ENCODE measurements at regions not wholly inside any gene's neighbourhood (a gene's known extent, or its start where the extent isn't known, plus 50 kb on each side); places are given as distances from the start of the nearest gene placed in this dataset.

DNA sequence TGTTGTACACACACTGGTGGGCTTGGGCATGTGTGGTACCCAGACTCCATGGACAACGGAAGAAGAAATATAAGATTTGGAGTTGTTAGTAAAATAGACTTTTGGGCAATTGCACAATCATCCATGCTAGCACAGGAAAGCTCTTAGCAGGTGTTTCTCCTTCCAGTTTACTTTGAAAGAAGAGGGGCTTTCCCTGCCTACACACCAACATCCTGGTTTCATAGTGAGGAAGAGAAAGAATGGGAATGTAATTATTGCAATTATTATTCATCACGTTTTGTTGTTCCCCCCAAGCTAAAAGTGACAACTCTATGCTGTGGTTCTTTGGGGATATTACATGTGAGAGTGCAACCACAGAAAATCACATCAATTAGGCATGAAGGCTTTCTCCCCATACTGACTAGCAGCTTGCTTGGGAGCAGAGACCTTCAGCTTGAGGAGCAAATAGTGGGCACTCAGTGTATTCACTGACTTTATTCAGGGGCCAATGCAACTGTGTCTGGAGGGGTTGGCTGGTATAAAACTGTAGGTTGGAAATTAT is 57.2 kb upstream of the PUDP start:
- Histone ChIP-seq H3K4me2 (no peak overlapping the region), H3K9me3 (no peaks in the 10 kb centered on the region), H3K4me3 (no peak overlapping the region), H3K27ac (no peak overlapping the region), H3K4me1 (no peaks in the 10 kb centered on the region)
- POLR2A ChIA-PET, result no interaction called here
- no peak for ATAC-seq
- 29% methylated on average over 2 of the region's 2 CpGs for WGBS (ENCODE audit: missing lambda C conversion rate)
- no peak for DNase-seq (ENCODE audit: low read depth in 1 of 2, low spot score in 1 of 2)
- CTCF ChIA-PET, result interaction anchor here (0.5 kb wide), 1 partner anchor 36 kb away, joined by 3 read pairs; no protein-coding TSS in a partner anchor
- FAIRE-seq, result no peak
- TF ChIP-seq FOXS1 (CRISPR knock-in tag; IDR thresholded peaks at IDR 0.05), result no peak
- TF ChIP-seq HDAC2 (IDR thresholded peaks at IDR 0.05), result no peak
- no peak for TF ChIP-seq HOXA7 (CRISPR knock-in tag; IDR thresholded peaks at IDR 0.05)
- TF ChIP-seq, protein P1, sequence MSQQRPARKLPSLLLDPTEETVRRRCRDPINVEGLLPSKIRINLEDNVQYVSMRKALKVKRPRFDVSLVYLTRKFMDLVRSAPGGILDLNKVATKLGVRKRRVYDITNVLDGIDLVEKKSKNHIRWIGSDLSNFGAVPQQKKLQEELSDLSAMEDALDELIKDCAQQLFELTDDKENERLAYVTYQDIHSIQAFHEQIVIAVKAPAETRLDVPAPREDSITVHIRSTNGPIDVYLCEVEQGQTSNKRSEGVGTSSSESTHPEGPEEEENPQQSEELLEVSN (IDR thresholded peaks at IDR 0.05; ENCODE audit: borderline replicate concordance, low read depth), result no peak
- TF ChIP-seq, protein P2, sequence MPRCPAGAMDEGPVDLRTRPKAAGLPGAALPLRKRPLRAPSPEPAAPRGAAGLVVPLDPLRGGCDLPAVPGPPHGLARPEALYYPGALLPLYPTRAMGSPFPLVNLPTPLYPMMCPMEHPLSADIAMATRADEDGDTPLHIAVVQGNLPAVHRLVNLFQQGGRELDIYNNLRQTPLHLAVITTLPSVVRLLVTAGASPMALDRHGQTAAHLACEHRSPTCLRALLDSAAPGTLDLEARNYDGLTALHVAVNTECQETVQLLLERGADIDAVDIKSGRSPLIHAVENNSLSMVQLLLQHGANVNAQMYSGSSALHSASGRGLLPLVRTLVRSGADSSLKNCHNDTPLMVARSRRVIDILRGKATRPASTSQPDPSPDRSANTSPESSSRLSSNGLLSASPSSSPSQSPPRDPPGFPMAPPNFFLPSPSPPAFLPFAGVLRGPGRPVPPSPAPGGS (IDR thresholded peaks at IDR 0.05), result no peak
- no peak for TF ChIP-seq TFCP2L1 (CRISPR knock-in tag; IDR thresholded peaks at IDR 0.05)
- TF ChIP-seq EHF (CRISPR knock-in tag; IDR thresholded peaks at IDR 0.05), result no peak

DNA sequence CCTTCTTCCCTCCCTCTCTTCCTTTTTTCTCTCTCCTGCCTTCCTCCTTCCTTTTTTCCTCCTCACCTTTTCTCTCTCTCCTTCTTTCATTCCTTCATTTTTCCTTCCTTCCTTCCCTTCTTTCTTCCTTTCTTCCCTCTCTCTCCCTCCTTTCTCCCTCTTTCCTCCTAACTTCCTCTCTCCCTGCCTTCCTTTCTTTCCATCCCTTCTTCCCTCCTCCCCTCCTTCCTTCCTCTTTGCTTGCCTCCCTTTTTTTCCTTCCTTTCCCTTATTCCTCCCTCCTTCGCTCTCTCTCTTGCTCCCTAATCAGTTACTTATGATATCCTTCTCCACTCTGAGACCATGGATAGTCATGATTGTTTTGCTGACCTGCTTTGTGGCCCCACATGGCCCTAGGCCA is 56.7 kb upstream of the PUDP start:
- TF ChIP-seq, protein P1 (IDR thresholded peaks at IDR 0.05; ENCODE audit: borderline replicate concordance, low read depth), result no peak
- TF ChIP-seq MYC (IDR thresholded peaks at IDR 0.05; ENCODE audit: borderline replicate concordance, low read length) (no peak), MAZ (IDR thresholded peaks at IDR 0.05; ENCODE audit: borderline replicate concordance, low read depth, low read length) (no peak), CBX8 (IDR thresholded peaks at IDR 0.05) (no peak), NR3C1 (IDR thresholded peaks at IDR 0.05) (no peak), BHLHE40 (IDR thresholded peaks at IDR 0.05; ENCODE audit: low read depth, low read length) (no peak)
- TF ChIP-seq, protein P3, sequence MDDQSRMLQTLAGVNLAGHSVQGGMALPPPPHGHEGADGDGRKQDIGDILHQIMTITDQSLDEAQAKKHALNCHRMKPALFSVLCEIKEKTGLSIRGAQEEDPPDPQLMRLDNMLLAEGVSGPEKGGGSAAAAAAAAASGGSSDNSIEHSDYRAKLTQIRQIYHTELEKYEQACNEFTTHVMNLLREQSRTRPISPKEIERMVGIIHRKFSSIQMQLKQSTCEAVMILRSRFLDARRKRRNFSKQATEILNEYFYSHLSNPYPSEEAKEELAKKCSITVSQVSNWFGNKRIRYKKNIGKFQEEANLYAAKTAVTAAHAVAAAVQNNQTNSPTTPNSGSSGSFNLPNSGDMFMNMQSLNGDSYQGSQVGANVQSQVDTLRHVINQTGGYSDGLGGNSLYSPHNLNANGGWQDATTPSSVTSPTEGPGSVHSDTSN (IDR thresholded peaks at IDR 0.05), result no peak
- TF ChIP-seq, protein P4, sequence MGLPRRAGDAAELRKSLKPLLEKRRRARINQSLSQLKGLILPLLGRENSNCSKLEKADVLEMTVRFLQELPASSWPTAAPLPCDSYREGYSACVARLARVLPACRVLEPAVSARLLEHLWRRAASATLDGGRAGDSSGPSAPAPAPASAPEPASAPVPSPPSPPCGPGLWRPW (IDR thresholded peaks at IDR 0.05), result no peak
- 77% methylated on average over 1 of the region's 1 CpG for WGBS (ENCODE audit: missing lambda C conversion rate)
- Histone ChIP-seq H3K4me2 (no peak overlapping the region), H3K4me3 (no peak overlapping the region), H3K9me3 (no peaks in the 10 kb centered on the region), H3K27ac (no peak overlapping the region), H3K4me1 (no peaks in the 10 kb centered on the region)
- ChIA-PET POLR2A (no interaction called here), CTCF (no interaction called here)
- ATAC-seq (no peak), FAIRE-seq (no peak), DNase-seq (ENCODE audit: low read depth in 1 of 2, low spot score in 1 of 2) (no peak)

DNA sequence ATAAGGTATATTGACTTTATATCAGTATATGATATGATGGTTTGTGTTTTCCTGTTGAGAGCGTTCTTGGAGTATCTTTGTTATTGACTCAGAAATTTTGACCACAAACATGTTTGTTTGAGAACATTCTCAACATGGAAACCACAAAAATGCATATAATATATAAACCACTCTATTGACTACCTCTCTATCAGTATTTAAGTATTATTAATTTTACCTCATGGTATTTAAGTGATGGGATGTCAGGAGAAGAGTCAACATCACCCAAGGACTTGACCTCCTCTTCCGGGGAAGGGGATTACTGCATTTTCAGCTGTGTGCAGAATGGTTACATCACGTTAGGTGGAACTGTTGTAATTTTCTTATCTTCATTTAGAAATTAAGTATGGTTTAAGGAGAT is 54.3 kb upstream of the PUDP start:
- H3K4me3 ChIP-seq, result no peak overlapping the region
- WGBS (ENCODE audit: missing lambda C conversion rate), result 62% methylated on average over 3 of the region's 3 CpGs
- ATAC-seq, result no peak
- no peak for DNase-seq (ENCODE audit: low read depth in 1 of 2, low spot score in 1 of 2)
- ChIA-PET POLR2A (no interaction called here), CTCF (no interaction called here)
- no peak overlapping the region for H3K27ac ChIP-seq
- H3K9me3 ChIP-seq, result no peaks in the 10 kb centered on the region
- no peak overlapping the region for H3K4me2 ChIP-seq
- no peaks in the 10 kb centered on the region for H3K4me1 ChIP-seq
- FAIRE-seq, result no peak
- TF ChIP-seq FOSB (CRISPR knock-in tag; IDR thresholded peaks at IDR 0.05) (no peak), ZC3H11A (IDR thresholded peaks at IDR 0.05) (no peak), ESRRA (IDR thresholded peaks at IDR 0.05; ENCODE audit: borderline replicate concordance, low read length) (no peak), RCOR1 (IDR thresholded peaks at IDR 0.05; ENCODE audit: low read depth, low read length) (no peak), SMC3 (IDR thresholded peaks at IDR 0.05) (no peak), SREBF2 (IDR thresholded peaks at IDR 0.05) (no peak), FOSL2 (IDR thresholded peaks at IDR 0.05) (no peak), FOSL2 (CRISPR knock-in tag; IDR thresholded peaks at IDR 0.05) (no peak), MYC (IDR thresholded peaks at IDR 0.05; ENCODE audit: borderline replicate concordance, low read length) (no peak)
- TF ChIP-seq, protein P2 (IDR thresholded peaks at IDR 0.05), result no peak
- TF ChIP-seq, protein P5, sequence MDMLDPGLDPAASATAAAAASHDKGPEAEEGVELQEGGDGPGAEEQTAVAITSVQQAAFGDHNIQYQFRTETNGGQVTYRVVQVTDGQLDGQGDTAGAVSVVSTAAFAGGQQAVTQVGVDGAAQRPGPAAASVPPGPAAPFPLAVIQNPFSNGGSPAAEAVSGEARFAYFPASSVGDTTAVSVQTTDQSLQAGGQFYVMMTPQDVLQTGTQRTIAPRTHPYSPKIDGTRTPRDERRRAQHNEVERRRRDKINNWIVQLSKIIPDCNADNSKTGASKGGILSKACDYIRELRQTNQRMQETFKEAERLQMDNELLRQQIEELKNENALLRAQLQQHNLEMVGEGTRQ (IDR thresholded peaks at IDR 0.05), result no peak
- TF ChIP-seq, protein P6, sequence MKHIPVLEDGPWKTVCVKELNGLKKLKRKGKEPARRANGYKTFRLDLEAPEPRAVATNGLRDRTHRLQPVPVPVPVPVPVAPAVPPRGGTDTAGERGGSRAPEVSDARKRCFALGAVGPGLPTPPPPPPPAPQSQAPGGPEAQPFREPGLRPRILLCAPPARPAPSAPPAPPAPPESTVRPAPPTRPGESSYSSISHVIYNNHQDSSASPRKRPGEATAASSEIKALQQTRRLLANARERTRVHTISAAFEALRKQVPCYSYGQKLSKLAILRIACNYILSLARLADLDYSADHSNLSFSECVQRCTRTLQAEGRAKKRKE (CRISPR knock-in tag; IDR thresholded peaks at IDR 0.05; ENCODE audit: low read depth), result no peak
- TF ChIP-seq, protein P1 (IDR thresholded peaks at IDR 0.05; ENCODE audit: borderline replicate concordance, low read depth), result no peak
- TF ChIP-seq, protein P7, sequence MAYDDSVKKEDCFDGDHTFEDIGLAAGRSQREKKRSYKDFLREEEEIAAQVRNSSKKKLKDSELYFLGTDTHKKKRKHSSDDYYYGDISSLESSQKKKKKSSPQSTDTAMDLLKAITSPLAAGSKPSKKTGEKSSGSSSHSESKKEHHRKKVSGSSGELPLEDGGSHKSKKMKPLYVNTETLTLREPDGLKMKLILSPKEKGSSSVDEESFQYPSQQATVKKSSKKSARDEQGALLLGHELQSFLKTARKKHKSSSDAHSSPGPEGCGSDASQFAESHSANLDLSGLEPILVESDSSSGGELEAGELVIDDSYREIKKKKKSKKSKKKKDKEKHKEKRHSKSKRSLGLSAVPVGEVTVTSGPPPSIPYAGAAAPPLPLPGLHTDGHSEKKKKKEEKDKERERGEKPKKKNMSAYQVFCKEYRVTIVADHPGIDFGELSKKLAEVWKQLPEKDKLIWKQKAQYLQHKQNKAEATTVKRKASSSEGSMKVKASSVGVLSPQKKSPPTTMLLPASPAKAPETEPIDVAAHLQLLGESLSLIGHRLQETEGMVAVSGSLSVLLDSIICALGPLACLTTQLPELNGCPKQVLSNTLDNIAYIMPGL (CRISPR knock-in tag; IDR thresholded peaks at IDR 0.05; ENCODE audit: borderline replicate concordance), result no peak
